ENCODE measurements at regions not wholly inside any gene's neighbourhood (a gene's known extent, or its start where the extent isn't known, plus 50 kb on each side); places are given as distances from the start of the nearest gene placed in this dataset.

GRCh38 chr9:79023134-79023580 lies 548.6 kb upstream of the TLE4 start:
- H3K4me1 ChIP-seq (ENCODE audit: control insufficient read depth, insufficient read depth, low read length): peaks cover 9% of the 10 kb centered on the region
- peak overlapping the region; percentile 10 for H3K4me3 ChIP-seq (ENCODE audit: low read length)
- H3K27me3 ChIP-seq (replicated peaks; ENCODE audit: control insufficient read depth, insufficient read depth, low read length): no peaks in the 10 kb centered on the region
- H3K9me3 ChIP-seq (ENCODE audit: control insufficient read depth, low read length): no peaks in the 10 kb centered on the region
- no peaks in the 10 kb centered on the region for H3K36me3 ChIP-seq (ENCODE audit: control insufficient read depth, insufficient read depth, low read length, severe bottlenecking)
- H3K9ac ChIP-seq (ENCODE audit: low read length): no peak overlapping the region
- DNase-seq (ENCODE audit: low read depth): peak; percentile 78

- H3K36me3 ChIP-seq (ENCODE audit: control insufficient read depth, insufficient read depth, low read length, severe bottlenecking): no peaks in the 10 kb centered on the region
- no peak for DNase-seq (ENCODE audit: low read depth)
- no peak overlapping the region for H3K4me3 ChIP-seq (ENCODE audit: low read length)
- H3K27me3 ChIP-seq (replicated peaks; ENCODE audit: control insufficient read depth, insufficient read depth, low read length): no peaks in the 10 kb centered on the region
- H3K9ac ChIP-seq (ENCODE audit: low read length): no peak overlapping the region
- peaks cover 9% of the 10 kb centered on the region for H3K4me1 ChIP-seq (ENCODE audit: control insufficient read depth, insufficient read depth, low read length)
- no peaks in the 10 kb centered on the region for H3K9me3 ChIP-seq (ENCODE audit: control insufficient read depth, low read length)
Measured at GRCh38 chr9:79026316-79026715, 545.4 kb upstream of the TLE4 start.

GRCh38 chr9:79028101-79028500 lies 543.7 kb upstream of the TLE4 start:
- Histone ChIP-seq H3K4me1 (ENCODE audit: control insufficient read depth, insufficient read depth, low read length) (peaks cover 4% of the 10 kb centered on the region), H3K36me3 (ENCODE audit: control insufficient read depth, insufficient read depth, low read length, severe bottlenecking) (no peaks in the 10 kb centered on the region), H3K9ac (ENCODE audit: low read length) (no peak overlapping the region), H3K9me3 (ENCODE audit: control insufficient read depth, low read length) (no peaks in the 10 kb centered on the region), H3K27me3 (replicated peaks; ENCODE audit: control insufficient read depth, insufficient read depth, low read length) (no peaks in the 10 kb centered on the region), H3K4me3 (ENCODE audit: low read length) (no peak overlapping the region)
- DNase-seq (ENCODE audit: low read depth): peak; percentile 53

DNA sequence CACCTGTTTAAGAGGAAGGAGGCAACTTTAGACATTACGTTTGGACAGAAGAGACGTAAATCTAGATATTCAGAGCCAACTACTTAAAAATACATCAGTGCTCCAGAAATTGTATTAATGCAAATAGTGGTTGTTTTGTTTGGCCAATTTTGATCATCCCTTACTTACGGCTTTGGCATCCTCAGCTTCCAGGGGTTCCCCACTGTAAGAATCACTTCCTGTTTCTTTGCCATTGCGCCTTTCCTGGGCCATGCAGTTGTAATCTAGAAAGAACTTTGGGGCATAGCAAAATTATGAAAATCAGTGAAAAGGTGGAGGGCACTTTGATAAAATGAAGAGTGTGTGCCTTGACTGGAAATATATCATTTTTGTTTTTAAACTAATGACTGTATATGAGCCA lies 537.2 kb upstream of the TLE4 start:
- H3K36me3 ChIP-seq (ENCODE audit: control insufficient read depth, insufficient read depth, low read length, severe bottlenecking): no peaks in the 10 kb centered on the region
- no peak for DNase-seq (ENCODE audit: low read depth)
- no peak overlapping the region for H3K9ac ChIP-seq (ENCODE audit: low read length)
- H3K27me3 ChIP-seq (replicated peaks; ENCODE audit: control insufficient read depth, insufficient read depth, low read length): no peaks in the 10 kb centered on the region
- H3K4me1 ChIP-seq (ENCODE audit: control insufficient read depth, insufficient read depth, low read length): no peaks in the 10 kb centered on the region
- no peak overlapping the region for H3K4me3 ChIP-seq (ENCODE audit: low read length)
- no peaks in the 10 kb centered on the region for H3K9me3 ChIP-seq (ENCODE audit: control insufficient read depth, low read length)

DNA sequence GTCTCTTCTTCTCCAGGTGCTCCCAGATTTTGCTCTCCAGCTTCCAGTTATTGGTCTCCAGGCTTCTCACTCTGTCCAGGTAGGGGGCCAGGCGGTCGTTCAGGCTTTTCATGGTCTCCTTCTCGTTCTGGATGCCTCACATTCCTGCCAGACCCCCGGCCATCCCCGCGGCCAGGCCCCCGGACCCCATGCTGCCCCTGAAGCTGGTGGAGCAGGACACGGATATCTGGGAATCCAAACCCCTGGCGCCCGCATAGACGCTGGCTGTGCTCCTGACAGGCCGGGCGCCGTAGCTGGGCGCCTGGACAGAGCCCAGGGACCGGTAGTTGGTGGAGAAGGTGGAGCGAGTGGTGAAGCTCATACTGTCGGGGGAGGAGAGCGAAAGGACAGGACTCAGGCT lies 534.4 kb upstream of the TLE4 start:
- Histone ChIP-seq H3K9me3 (ENCODE audit: control insufficient read depth, low read length) (no peaks in the 10 kb centered on the region), H3K36me3 (ENCODE audit: control insufficient read depth, insufficient read depth, low read length, severe bottlenecking) (no peaks in the 10 kb centered on the region), H3K27me3 (replicated peaks; ENCODE audit: control insufficient read depth, insufficient read depth, low read length) (no peaks in the 10 kb centered on the region), H3K9ac (ENCODE audit: low read length) (no peak overlapping the region), H3K4me1 (ENCODE audit: control insufficient read depth, insufficient read depth, low read length) (no peaks in the 10 kb centered on the region), H3K4me3 (ENCODE audit: low read length) (no peak overlapping the region)
- no peak for DNase-seq (ENCODE audit: low read depth)

GRCh38 chr9:79040671-79041070 lies 531.1 kb upstream of the TLE4 start:
- Histone ChIP-seq H3K36me3 (ENCODE audit: control insufficient read depth, insufficient read depth, low read length, severe bottlenecking) (no peaks in the 10 kb centered on the region), H3K4me1 (ENCODE audit: control insufficient read depth, insufficient read depth, low read length) (no peaks in the 10 kb centered on the region)
- no peak for DNase-seq (ENCODE audit: low read depth)

DNA sequence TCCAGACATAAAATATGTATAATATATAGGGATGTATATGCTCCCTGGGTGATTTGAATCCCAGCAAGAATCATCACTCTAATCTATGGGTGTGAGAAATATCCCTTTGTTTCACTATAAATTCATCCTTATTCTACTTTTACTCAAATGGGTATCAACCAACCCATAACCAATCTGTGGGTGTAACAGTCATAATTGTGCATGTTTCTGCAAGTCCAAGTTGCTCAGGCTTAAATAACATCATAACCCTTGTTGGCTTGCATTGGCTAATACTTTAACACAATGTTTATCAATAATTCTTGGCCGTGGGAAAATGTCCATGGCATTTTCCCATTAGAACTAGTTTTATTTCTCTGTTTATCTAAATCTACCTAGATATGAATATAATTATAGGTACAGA lies 530.5 kb upstream of the TLE4 start:
- no peak overlapping the region for H3K4me3 ChIP-seq (ENCODE audit: low read length)
- H3K4me1 ChIP-seq (ENCODE audit: control insufficient read depth, insufficient read depth, low read length): no peaks in the 10 kb centered on the region
- H3K9me3 ChIP-seq (ENCODE audit: control insufficient read depth, low read length): no peaks in the 10 kb centered on the region
- H3K36me3 ChIP-seq (ENCODE audit: control insufficient read depth, insufficient read depth, low read length, severe bottlenecking): no peaks in the 10 kb centered on the region
- no peak for DNase-seq (ENCODE audit: low read depth)
- H3K9ac ChIP-seq (ENCODE audit: low read length): no peak overlapping the region
- no peaks in the 10 kb centered on the region for H3K27me3 ChIP-seq (replicated peaks; ENCODE audit: control insufficient read depth, insufficient read depth, low read length)

More at GRCh38 chr9:79040671-79041070, 531.1 kb upstream of the TLE4 start:
- Histone ChIP-seq H3K9me3 (ENCODE audit: control insufficient read depth, low read length) (no peaks in the 10 kb centered on the region), H3K4me3 (ENCODE audit: low read length) (no peak overlapping the region), H3K9ac (ENCODE audit: low read length) (no peak overlapping the region), H3K27me3 (replicated peaks; ENCODE audit: control insufficient read depth, insufficient read depth, low read length) (no peaks in the 10 kb centered on the region)

GRCh38 chr9:79043916-79044315 lies 527.8 kb upstream of the TLE4 start:
- Histone ChIP-seq H3K4me1 (ENCODE audit: control insufficient read depth, insufficient read depth, low read length) (no peaks in the 10 kb centered on the region), H3K4me3 (ENCODE audit: low read length) (no peak overlapping the region), H3K27me3 (replicated peaks; ENCODE audit: control insufficient read depth, insufficient read depth, low read length) (no peaks in the 10 kb centered on the region), H3K36me3 (ENCODE audit: control insufficient read depth, insufficient read depth, low read length, severe bottlenecking) (no peaks in the 10 kb centered on the region), H3K9ac (ENCODE audit: low read length) (no peak overlapping the region), H3K9me3 (ENCODE audit: control insufficient read depth, low read length) (no peaks in the 10 kb centered on the region)
- DNase-seq (ENCODE audit: low read depth): no peak

DNA sequence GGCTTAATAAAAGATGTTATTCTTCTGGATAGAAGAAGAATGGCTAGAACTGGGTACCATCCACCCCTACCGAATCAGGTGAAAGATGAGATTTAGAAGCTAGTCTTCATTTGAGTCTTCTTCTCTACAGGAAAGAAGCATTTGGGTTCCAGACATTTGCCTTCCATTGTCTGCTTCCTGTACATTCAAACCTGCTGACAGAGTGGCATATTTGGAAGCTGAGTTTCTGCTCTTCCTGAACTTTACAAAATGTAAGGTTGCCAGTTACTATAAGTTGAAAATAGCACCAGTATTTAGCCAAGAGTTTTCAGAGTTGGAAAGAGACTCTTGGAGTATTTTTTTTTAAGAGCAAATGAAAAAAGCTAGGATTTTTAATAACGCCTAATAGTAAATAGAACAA lies 525.4 kb upstream of the TLE4 start:
- no peaks in the 10 kb centered on the region for H3K27me3 ChIP-seq (replicated peaks; ENCODE audit: control insufficient read depth, insufficient read depth, low read length)
- no peak overlapping the region for H3K9ac ChIP-seq (ENCODE audit: low read length)
- no peaks in the 10 kb centered on the region for H3K4me1 ChIP-seq (ENCODE audit: control insufficient read depth, insufficient read depth, low read length)
- no peak for DNase-seq (ENCODE audit: low read depth)
- no peaks in the 10 kb centered on the region for H3K36me3 ChIP-seq (ENCODE audit: control insufficient read depth, insufficient read depth, low read length, severe bottlenecking)
- no peaks in the 10 kb centered on the region for H3K9me3 ChIP-seq (ENCODE audit: control insufficient read depth, low read length)
- H3K4me3 ChIP-seq (ENCODE audit: low read length): no peak overlapping the region

GRCh38 chr9:79049371-79049770 lies 522.4 kb upstream of the TLE4 start:
- Histone ChIP-seq H3K36me3 (ENCODE audit: control insufficient read depth, insufficient read depth, low read length, severe bottlenecking) (no peaks in the 10 kb centered on the region), H3K4me3 (ENCODE audit: low read length) (no peak overlapping the region), H3K27me3 (replicated peaks; ENCODE audit: control insufficient read depth, insufficient read depth, low read length) (no peaks in the 10 kb centered on the region), H3K9ac (ENCODE audit: low read length) (no peak overlapping the region), H3K9me3 (ENCODE audit: control insufficient read depth, low read length) (no peaks in the 10 kb centered on the region), H3K4me1 (ENCODE audit: control insufficient read depth, insufficient read depth, low read length) (no peaks in the 10 kb centered on the region)
- DNase-seq (ENCODE audit: low read depth): no peak

GRCh38 chr9:79053598-79053997 lies 518.2 kb upstream of the TLE4 start:
- H3K4me3 ChIP-seq (ENCODE audit: low read length): no peak overlapping the region
- H3K4me1 ChIP-seq (ENCODE audit: control insufficient read depth, insufficient read depth, low read length): no peaks in the 10 kb centered on the region
- H3K27me3 ChIP-seq (replicated peaks; ENCODE audit: control insufficient read depth, insufficient read depth, low read length): no peaks in the 10 kb centered on the region
- no peaks in the 10 kb centered on the region for H3K9me3 ChIP-seq (ENCODE audit: control insufficient read depth, low read length)
- H3K36me3 ChIP-seq (ENCODE audit: control insufficient read depth, insufficient read depth, low read length, severe bottlenecking): no peaks in the 10 kb centered on the region
- DNase-seq (ENCODE audit: low read depth): no peak
- H3K9ac ChIP-seq (ENCODE audit: low read length): no peak overlapping the region

GRCh38 chr9:79054500-79054899 lies 517.3 kb upstream of the TLE4 start:
- DNase-seq (ENCODE audit: low read depth): no peak
- Histone ChIP-seq H3K4me3 (ENCODE audit: low read length) (no peak overlapping the region), H3K36me3 (ENCODE audit: control insufficient read depth, insufficient read depth, low read length, severe bottlenecking) (no peaks in the 10 kb centered on the region), H3K4me1 (ENCODE audit: control insufficient read depth, insufficient read depth, low read length) (no peaks in the 10 kb centered on the region), H3K9ac (ENCODE audit: low read length) (no peak overlapping the region), H3K27me3 (replicated peaks; ENCODE audit: control insufficient read depth, insufficient read depth, low read length) (no peaks in the 10 kb centered on the region), H3K9me3 (ENCODE audit: control insufficient read depth, low read length) (no peaks in the 10 kb centered on the region)

All from adipocyte (in vitro differentiated cells).